MM.1S (cell line): ENCODE measurements at regions not wholly inside any gene's neighbourhood (a gene's known extent, or its start where the extent isn't known, plus 50 kb on each side); places are given as distances from the start of the nearest gene placed in this dataset.

ENCODE experiments used
- DNase-seq: peaks from one replicate; pipeline ENCODE4 v3.0.0-alpha.2; 2015
- H2AFZ ChIP-seq: fragments of 300-600 bp; sonication (generic); 2 replicates; pipeline ENCODE4 v1.6.0; 2016; ENCODE audit warnings: antibody characterized with exemption, low read length
- H3F3A ChIP-seq: fragments of 300-600 bp; sonication (generic); 2 replicates; pipeline ENCODE4 v1.6.1; 2016; ENCODE audit warnings: mild to moderate bottlenecking, antibody characterized with exemption, low read length, moderate library complexity, mixed read lengths; ENCODE audit not compliant: insufficient read depth
- H3K27ac ChIP-seq: fragments of 300-600 bp; sonication (generic); 2 replicates; pipeline ENCODE4 v1.5.1; 2016; ENCODE audit warnings: mild to moderate bottlenecking, low read length
- H3K27me3 ChIP-seq: fragments of 300-600 bp; sonication (generic); replicated peaks from 2 replicates; pipeline ENCODE4 v1.6.0; 2016; ENCODE audit warnings: low read length; ENCODE audit not compliant: insufficient read depth
- H3K36me3 ChIP-seq: fragments of 300-600 bp; sonication (generic); replicated peaks from 2 replicates; pipeline ENCODE4 v1.6.1; 2016; ENCODE audit warnings: mild to moderate bottlenecking, low read length, mixed read lengths; ENCODE audit not compliant: insufficient read depth
- H3K4me1 ChIP-seq: fragments of 300-600 bp; sonication (generic); 2 replicates; pipeline ENCODE4 v1.6.1; 2016; ENCODE audit warnings: low read length, mixed read lengths
- H3K4me2 ChIP-seq: fragments of 300-600 bp; sonication (generic); 2 replicates; pipeline ENCODE4 v1.6.0; 2016; ENCODE audit warnings: low read depth, low read length
- H3K4me3 ChIP-seq: fragments of 300-600 bp; sonication (generic); 2 replicates; pipeline ENCODE4 v1.5.1; 2016; ENCODE audit warnings: low read length, mixed read lengths
- H3K79me2 ChIP-seq: fragments of 300-600 bp; sonication (generic); 2 replicates; pipeline ENCODE4 v1.6.1; 2016; ENCODE audit warnings: mixed run types, low read length, mixed read lengths
- H3K9ac ChIP-seq: fragments of 300-600 bp; sonication (generic); 2 replicates; pipeline ENCODE4 v1.6.1; 2016; ENCODE audit warnings: low read length, mixed read lengths
- H3K9me2 ChIP-seq: fragments of 300-600 bp; sonication (generic); replicated peaks from 2 replicates; pipeline ENCODE4 v1.6.1; 2016; ENCODE audit warnings: mild to moderate bottlenecking, low read length, mixed read lengths; ENCODE audit not compliant: insufficient read depth
- H3K9me3 ChIP-seq: fragments of 300-600 bp; sonication (generic); replicated peaks from 2 replicates; pipeline ENCODE4 v1.6.1; 2016; ENCODE audit warnings: mild to moderate bottlenecking, low read length, mixed read lengths; ENCODE audit not compliant: insufficient read depth
- H4K20me1 ChIP-seq: fragments of 300-600 bp; sonication (generic); 2 replicates; pipeline ENCODE4 v1.6.1; 2016; ENCODE audit warnings: mild to moderate bottlenecking, low read length, moderate library complexity, mixed read lengths; ENCODE audit not compliant: insufficient read depth
- CTCF ChIP-seq: fragments of 300-600 bp; sonication (generic); IDR thresholded peaks from 2 replicates; pipeline ENCODE4 v1.5.1; 2016; ENCODE audit warnings: antibody characterized with exemption, low read length, mixed read lengths
- EZH2 ChIP-seq: fragments of 300-600 bp; sonication (generic); optimal IDR thresholded peaks from 2 replicates; pipeline ENCODE3; 2017; ENCODE audit warnings: low read depth, mild to moderate bottlenecking, antibody characterized with exemption, low read length, mixed read lengths
- EZH2phosphoT487 ChIP-seq: fragments of 300-600 bp; sonication (generic); IDR thresholded peaks from 2 replicates; pipeline ENCODE4 v1.6.1; 2018; ENCODE audit warnings: antibody characterized with exemption, low read length

DNA sequence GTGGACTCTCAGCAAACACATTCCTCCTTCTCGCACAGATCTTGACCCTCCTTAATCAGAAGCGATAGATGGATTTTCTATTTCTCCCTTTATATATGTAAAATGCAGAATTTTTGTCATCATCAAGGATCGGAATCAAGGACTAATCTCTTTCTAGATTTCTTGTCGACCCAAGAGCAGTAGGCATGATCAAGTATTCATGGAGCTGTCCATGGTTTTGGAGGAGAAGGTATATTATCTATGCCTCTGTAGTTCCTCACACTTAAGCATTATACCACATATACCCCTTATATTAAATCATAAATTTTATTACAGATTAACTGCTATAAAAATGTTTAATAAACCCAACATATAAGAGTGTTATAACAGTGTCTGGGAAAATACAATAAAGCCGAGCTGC lies 886.8 kb downstream of the NLGN4X start:
- TF ChIP-seq CTCF (no peak), EZH2phosphoT487 (no peak), EZH2 (no peak)
- H3K4me2 ChIP-seq, result no peak overlapping the region
- H3K27me3 ChIP-seq, result no peaks in the 10 kb centered on the region

GRCh38 chrX:5337160-5337559 lies 891.5 kb downstream of the NLGN4X start:
- DNase-seq, result no peak
- H3K27ac ChIP-seq, result no peak overlapping the region
- no peak overlapping the region for H3K4me2 ChIP-seq
- H3K36me3 ChIP-seq, result no peaks in the 10 kb centered on the region
- TF ChIP-seq EZH2phosphoT487 (no peak), EZH2 (no peak), CTCF (no peak)
- H3K9me3 ChIP-seq, result no peaks in the 10 kb centered on the region
- H2AFZ ChIP-seq, result no peak overlapping the region
- no peaks in the 10 kb centered on the region for H3K4me1 ChIP-seq
- H4K20me1 ChIP-seq, result no peaks in the 10 kb centered on the region
- H3K4me3 ChIP-seq, result no peak overlapping the region
- H3K9me2 ChIP-seq, result no peaks in the 10 kb centered on the region
- H3F3A ChIP-seq, result no peaks in the 10 kb centered on the region
- no peaks in the 10 kb centered on the region for H3K27me3 ChIP-seq
- H3K79me2 ChIP-seq, result no peaks in the 10 kb centered on the region
- no peak overlapping the region for H3K9ac ChIP-seq

More for the DNA sequence above, 886.8 kb downstream of the NLGN4X start:
- H3F3A ChIP-seq, result no peaks in the 10 kb centered on the region
- no peak overlapping the region for H3K4me3 ChIP-seq
- no peak overlapping the region for H2AFZ ChIP-seq
- no peaks in the 10 kb centered on the region for H3K4me1 ChIP-seq
- H3K9ac ChIP-seq, result no peak overlapping the region
- no peaks in the 10 kb centered on the region for H3K79me2 ChIP-seq
- H3K36me3 ChIP-seq, result no peaks in the 10 kb centered on the region
- H4K20me1 ChIP-seq, result no peaks in the 10 kb centered on the region
- no peaks in the 10 kb centered on the region for H3K9me2 ChIP-seq
- no peak for DNase-seq
- no peak overlapping the region for H3K27ac ChIP-seq
- no peaks in the 10 kb centered on the region for H3K9me3 ChIP-seq

DNA sequence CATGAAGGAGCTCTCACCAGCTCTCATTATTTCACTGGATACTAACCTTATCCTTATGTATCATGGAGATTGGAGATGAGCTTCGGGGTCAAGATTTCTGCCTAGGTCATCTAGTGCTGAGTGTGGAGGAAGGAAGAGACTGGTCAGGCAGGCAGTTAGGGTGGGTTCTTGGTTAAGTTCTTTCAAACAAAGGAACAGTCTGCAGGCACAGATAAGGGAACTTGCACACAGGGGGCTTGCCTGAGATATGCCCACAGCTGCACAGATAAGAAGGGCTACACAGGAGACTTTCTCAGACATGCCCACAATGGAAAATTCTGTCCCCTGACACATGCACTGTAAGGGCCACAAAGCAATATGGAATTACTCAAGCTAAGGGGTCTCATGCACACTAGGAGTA lies 904.1 kb downstream of the NLGN4X start:
- no peaks in the 10 kb centered on the region for H3F3A ChIP-seq
- no peak overlapping the region for H3K9ac ChIP-seq
- H3K27me3 ChIP-seq, result no peaks in the 10 kb centered on the region
- no peak for DNase-seq
- no peaks in the 10 kb centered on the region for H3K79me2 ChIP-seq
- H3K4me3 ChIP-seq, result no peak overlapping the region
- no peak for TF ChIP-seq EZH2
- no peak for TF ChIP-seq CTCF
- TF ChIP-seq EZH2phosphoT487, result no peak
- no peaks in the 10 kb centered on the region for H3K9me3 ChIP-seq
- no peak overlapping the region for H3K4me2 ChIP-seq
- no peaks in the 10 kb centered on the region for H3K36me3 ChIP-seq
- H3K27ac ChIP-seq, result no peak overlapping the region
- no peak overlapping the region for H2AFZ ChIP-seq
- no peaks in the 10 kb centered on the region for H3K9me2 ChIP-seq
- H4K20me1 ChIP-seq, result no peaks in the 10 kb centered on the region
- H3K4me1 ChIP-seq, result no peaks in the 10 kb centered on the region

DNA sequence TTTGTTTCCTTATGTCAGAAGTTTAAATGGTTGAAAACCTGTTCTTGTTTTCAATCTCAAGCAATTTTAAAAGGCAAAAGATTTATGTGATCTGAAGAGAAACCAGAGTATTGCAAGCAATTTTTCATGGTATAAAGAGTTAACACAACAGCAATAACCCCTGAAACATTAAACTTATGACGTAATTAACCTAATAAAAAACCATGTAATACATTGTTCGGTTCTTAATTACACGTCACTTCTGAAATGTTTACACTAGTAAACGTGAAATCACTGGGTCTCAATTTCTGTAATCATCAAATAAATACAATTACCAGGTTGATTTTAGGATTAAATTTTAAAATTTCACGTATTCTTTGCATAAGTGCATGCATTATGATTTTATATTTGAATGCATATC lies 914.5 kb downstream of the NLGN4X start:
- Histone ChIP-seq H3K9me2 (no peaks in the 10 kb centered on the region), H3F3A (no peaks in the 10 kb centered on the region), H3K9ac (no peak overlapping the region), H2AFZ (no peak overlapping the region), H3K27ac (no peak overlapping the region), H3K9me3 (no peaks in the 10 kb centered on the region), H3K4me2 (no peak overlapping the region), H3K79me2 (no peaks in the 10 kb centered on the region), H4K20me1 (no peaks in the 10 kb centered on the region), H3K4me3 (no peak overlapping the region), H3K36me3 (no peaks in the 10 kb centered on the region), H3K27me3 (no peaks in the 10 kb centered on the region), H3K4me1 (no peaks in the 10 kb centered on the region)
- DNase-seq, result no peak
- TF ChIP-seq EZH2phosphoT487, result no peak
- no peak for TF ChIP-seq CTCF
- no peak for TF ChIP-seq EZH2
